A673 (cell line): ENCODE measurements at regions not wholly inside any gene's neighbourhood (a gene's known extent, or its start where the extent isn't known, plus 50 kb on each side); places are given as distances from the start of the nearest gene placed in this dataset.
"Not testable (repeated sequence)": the region's sequence is repeated elsewhere in the genome, so short reads cannot be mapped to it uniquely, and the experiment has no call there.

Experiments
- BruUV-seq: library from RNA; stranded (reverse); fragments of 400-500 nt; replicated peaks from 2 replicates; lab custom pipeline; 2021; lab: Mats Ljungman, UMichigan
- CTCF ChIA-PET: fragments of 300-600 bp; sonication (Branson Sonifier 250); formaldehyde crosslinking; loops from one replicate; lab custom pipeline; 2022; ENCODE audit warnings: antibody characterized with exemption; lab: Charles Lee
- POLR2A ChIA-PET: fragments of 300-600 bp; sonication (Branson Sonifier 250); formaldehyde crosslinking; loops from one replicate; lab custom pipeline; 2022; ENCODE audit warnings: antibody characterized with exemption; ENCODE audit not compliant: low non-redundant PET; lab: Charles Lee
- DNase-seq: peaks from one replicate; pipeline ENCODE4 v3.0.0-alpha.2; 2015; ENCODE audit warnings: low spot score
- H3K27ac ChIP-seq: fragments of 200-600 bp; sonication (generic); 2 replicates; pipeline ENCODE4 v1.5.1; 2016; ENCODE audit warnings: mixed run types, low read depth, mild to moderate bottlenecking, mixed read lengths, antibody characterized with exemption, low read length; ENCODE audit not compliant: poor library complexity, severe bottlenecking
- H3K27me3 ChIP-seq: fragments of 200-600 bp; sonication (generic); replicated peaks from 2 replicates; pipeline ENCODE4 v1.6.1; 2017; ENCODE audit warnings: mixed run types, low read depth, mild to moderate bottlenecking, mixed read lengths, antibody characterized with exemption, low read length; ENCODE audit not compliant: insufficient read depth, poor library complexity
- H3K36me3 ChIP-seq: fragments of 200-600 bp; sonication (generic); 2 replicates; pipeline ENCODE4 v1.6.1; 2016; ENCODE audit warnings: mixed run types, mild to moderate bottlenecking, mixed read lengths, antibody characterized with exemption, low read length; ENCODE audit not compliant: insufficient read depth, poor library complexity, severe bottlenecking
- H3K4me1 ChIP-seq: fragments of 200-600 bp; sonication (generic); 2 replicates; pipeline ENCODE4 v1.6.1; 2017; ENCODE audit warnings: mixed run types, mild to moderate bottlenecking, mixed read lengths, antibody characterized with exemption, low read length; ENCODE audit not compliant: insufficient read depth, poor library complexity, severe bottlenecking
- H3K4me3 ChIP-seq: fragments of 200-600 bp; sonication (generic); 2 replicates; pipeline ENCODE4 v1.5.1; 2016; ENCODE audit warnings: low read depth, mixed run types, mild to moderate bottlenecking, mixed read lengths, low read length; ENCODE audit not compliant: poor library complexity, severe bottlenecking
- H3K9me3 ChIP-seq: fragments of 200-600 bp; sonication (generic); 2 replicates; pipeline ENCODE4 v1.6.1; 2016; ENCODE audit warnings: mixed run types, low read depth, mild to moderate bottlenecking, mixed read lengths, antibody characterized with exemption, low read length; ENCODE audit not compliant: poor library complexity, severe bottlenecking
- EZH2 ChIP-seq: fragments of 200-600 bp; sonication (generic); IDR thresholded peaks from 2 replicates; pipeline ENCODE4 v1.6.1; 2017; ENCODE audit warnings: borderline replicate concordance, low read depth, mild to moderate bottlenecking, mixed read lengths, antibody characterized with exemption, low read length; ENCODE audit not compliant: poor library complexity, severe bottlenecking
- intact Hi-C: fragments of 100-400 bp; cut with micrococcal nuclease; formaldehyde crosslinking; loops from one replicate; pipeline ENCODE4 v1.10.0; 2022; ENCODE audit not compliant: unreplicated experiment
- TF ChIP-seq, protein P1 (sequence below): fragments of 300-800, 200-600 bp; sonication (generic); conservative IDR thresholded peaks from 2 replicates; pipeline ENCODE4 v1.5.1; 2017; ENCODE audit warnings: low read depth, mild to moderate bottlenecking, antibody characterized with exemption, low read length, moderate library complexity, mixed read lengths

DNA sequence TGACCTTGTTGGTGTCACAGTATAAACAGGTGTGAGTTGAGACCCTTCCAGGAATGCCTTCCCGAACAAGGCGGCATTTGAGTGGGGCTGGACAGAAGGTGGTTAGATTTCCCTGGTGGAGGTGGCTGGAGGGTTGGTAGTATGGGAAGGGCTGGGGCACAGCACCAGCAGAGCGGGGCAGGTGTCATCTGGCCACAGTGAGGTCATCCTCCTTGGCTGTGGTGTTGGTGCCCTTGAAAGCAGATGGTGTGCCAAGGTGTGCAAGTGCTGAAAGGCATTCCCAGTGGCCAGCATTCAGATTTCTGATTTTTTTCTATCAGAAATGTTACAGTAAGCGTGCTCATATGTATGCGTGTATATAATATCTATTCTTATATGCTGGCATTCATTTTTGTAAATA is 126.6 kb downstream of the LAT start:
- Histone ChIP-seq H3K27ac (no peak overlapping the region), H3K36me3 (no peaks in the 10 kb centered on the region), H3K4me3 (no peak overlapping the region), H3K27me3 (peaks cover 5% of the 10 kb centered on the region), H3K9me3 (no peaks in the 10 kb centered on the region), H3K4me1 (no peaks in the 10 kb centered on the region)
- BruUV-seq = no TSS peak
- intact Hi-C loops = no loop called here
- ChIA-PET CTCF (no interaction called here), POLR2A (no interaction called here)
- no peak for DNase-seq
- TF ChIP-seq EZH2 = no peak
- TF ChIP-seq, protein P1, sequence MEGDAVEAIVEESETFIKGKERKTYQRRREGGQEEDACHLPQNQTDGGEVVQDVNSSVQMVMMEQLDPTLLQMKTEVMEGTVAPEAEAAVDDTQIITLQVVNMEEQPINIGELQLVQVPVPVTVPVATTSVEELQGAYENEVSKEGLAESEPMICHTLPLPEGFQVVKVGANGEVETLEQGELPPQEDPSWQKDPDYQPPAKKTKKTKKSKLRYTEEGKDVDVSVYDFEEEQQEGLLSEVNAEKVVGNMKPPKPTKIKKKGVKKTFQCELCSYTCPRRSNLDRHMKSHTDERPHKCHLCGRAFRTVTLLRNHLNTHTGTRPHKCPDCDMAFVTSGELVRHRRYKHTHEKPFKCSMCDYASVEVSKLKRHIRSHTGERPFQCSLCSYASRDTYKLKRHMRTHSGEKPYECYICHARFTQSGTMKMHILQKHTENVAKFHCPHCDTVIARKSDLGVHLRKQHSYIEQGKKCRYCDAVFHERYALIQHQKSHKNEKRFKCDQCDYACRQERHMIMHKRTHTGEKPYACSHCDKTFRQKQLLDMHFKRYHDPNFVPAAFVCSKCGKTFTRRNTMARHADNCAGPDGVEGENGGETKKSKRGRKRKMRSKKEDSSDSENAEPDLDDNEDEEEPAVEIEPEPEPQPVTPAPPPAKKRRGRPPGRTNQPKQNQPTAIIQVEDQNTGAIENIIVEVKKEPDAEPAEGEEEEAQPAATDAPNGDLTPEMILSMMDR = no peak

- BruUV-seq, H3K36me3 ChIP-seq, intact Hi-C loops, H3K27ac ChIP-seq, H3K9me3 ChIP-seq, H3K4me3 ChIP-seq, H3K4me1 ChIP-seq, DNase-seq, POLR2A ChIA-PET, CTCF ChIA-PET, H3K27me3 ChIP-seq: not testable (repeated sequence)
Observed at GRCh38 chr16:29108625-29109169, 123.8 kb downstream of the LAT start.

DNA sequence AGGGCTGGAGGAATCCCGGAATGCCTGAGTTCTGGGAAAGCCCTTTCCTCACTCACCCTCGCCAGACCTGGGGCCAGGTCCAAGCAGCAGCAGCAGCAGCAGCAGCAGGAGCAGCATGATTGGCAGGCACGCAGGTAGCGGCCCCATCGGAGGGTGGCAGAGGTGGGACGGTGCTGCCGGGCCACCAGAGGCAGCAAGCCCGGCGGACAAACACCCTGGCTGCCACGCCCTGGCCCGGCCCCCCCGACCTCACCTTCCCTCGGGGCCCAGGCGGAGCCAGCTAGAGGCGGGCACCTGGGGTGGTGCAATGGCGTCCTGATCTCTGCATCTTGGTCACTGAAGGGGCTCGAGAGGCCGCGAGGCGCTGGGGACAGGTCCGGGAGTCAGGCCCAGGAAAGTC is 122.4 kb downstream of the LAT start:
- POLR2A ChIA-PET = no interaction called here
- Histone ChIP-seq H3K36me3 (no peaks in the 10 kb centered on the region), H3K4me1 (no peaks in the 10 kb centered on the region), H3K27me3 (peaks cover 5% of the 10 kb centered on the region), H3K9me3 (no peaks in the 10 kb centered on the region), H3K27ac (no peak overlapping the region), H3K4me3 (no peak overlapping the region)
- DNase-seq = no peak
- TF ChIP-seq, protein P1 = no peak
- TF ChIP-seq EZH2 = no peak
- BruUV-seq = no TSS peak
- intact Hi-C loops = no loop called here
- CTCF ChIA-PET = no interaction called here

DNA sequence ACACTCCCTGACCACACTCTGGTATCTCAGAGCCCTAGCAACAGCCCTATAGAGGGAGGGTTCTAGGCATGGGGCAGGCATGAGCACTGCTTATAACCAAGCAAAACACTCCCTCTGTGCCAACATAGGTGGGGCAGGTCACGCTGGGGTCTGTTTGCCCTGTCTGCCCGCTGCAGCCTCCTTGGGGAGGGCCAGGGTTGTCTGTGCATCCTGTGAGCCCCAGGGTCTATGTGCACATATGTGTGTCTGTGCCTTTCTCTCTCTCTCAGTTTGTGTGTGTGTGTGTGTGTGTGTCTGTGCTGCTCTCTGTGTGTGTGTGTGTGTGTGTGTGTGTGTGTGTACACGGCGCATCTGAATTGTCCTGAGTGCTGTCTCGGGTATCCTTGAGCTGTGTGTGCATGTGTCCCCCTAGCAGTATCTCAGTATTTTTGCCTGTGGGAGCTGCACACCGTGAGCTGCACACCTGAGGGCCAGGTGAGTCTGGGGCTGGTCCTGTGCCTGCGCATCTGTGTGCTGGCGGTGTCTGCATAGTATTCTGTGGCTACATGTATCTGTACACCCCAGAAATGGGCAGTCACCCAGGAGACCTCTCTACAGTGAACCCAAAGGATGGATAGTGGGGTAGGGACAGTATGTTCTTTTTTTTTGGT is 121.5 kb downstream of the LAT start:
- H3K27me3 ChIP-seq, H3K4me3 ChIP-seq, H3K27ac ChIP-seq, intact Hi-C loops, DNase-seq, BruUV-seq, H3K36me3 ChIP-seq, CTCF ChIA-PET, H3K9me3 ChIP-seq, H3K4me1 ChIP-seq: not testable (repeated sequence)
- POLR2A ChIA-PET = interaction anchor here (0.5 kb wide), 1 partner anchor 106 kb away, joined by 4 read pairs; no protein-coding TSS in a partner anchor

GRCh38 chr16:29104600-29104999 is 119.7 kb downstream of the LAT start:
- POLR2A ChIA-PET = interaction anchor here (0.6 kb wide), 1 partner anchor 41 kb away, joined by 5 read pairs; no protein-coding TSS in a partner anchor
- H3K9me3 ChIP-seq, H3K27me3 ChIP-seq, H3K4me1 ChIP-seq, H3K27ac ChIP-seq, DNase-seq, intact Hi-C loops, CTCF ChIA-PET, H3K36me3 ChIP-seq, H3K4me3 ChIP-seq, BruUV-seq: not testable (repeated sequence)

- DNase-seq, H3K27me3 ChIP-seq, H3K36me3 ChIP-seq, H3K4me3 ChIP-seq, H3K4me1 ChIP-seq, intact Hi-C loops, H3K27ac ChIP-seq, BruUV-seq, POLR2A ChIA-PET, CTCF ChIA-PET, H3K9me3 ChIP-seq: not testable (repeated sequence)
Observed at GRCh38 chr16:29097965-29098364, 113.1 kb downstream of the LAT start.
